ENCODE measurements at regions not wholly inside any gene's neighbourhood (a gene's known extent, or its start where the extent isn't known, plus 50 kb on each side); places are given as distances from the start of the nearest gene placed in this dataset.

GRCh38 chr11:127247261-127247851, 246.8 kb upstream of the KIRREL3 start:
- H3K4me3 ChIP-seq (ENCODE audit: low read depth, low read length), result no peak overlapping the region
- TF ChIP-seq, protein P1, sequence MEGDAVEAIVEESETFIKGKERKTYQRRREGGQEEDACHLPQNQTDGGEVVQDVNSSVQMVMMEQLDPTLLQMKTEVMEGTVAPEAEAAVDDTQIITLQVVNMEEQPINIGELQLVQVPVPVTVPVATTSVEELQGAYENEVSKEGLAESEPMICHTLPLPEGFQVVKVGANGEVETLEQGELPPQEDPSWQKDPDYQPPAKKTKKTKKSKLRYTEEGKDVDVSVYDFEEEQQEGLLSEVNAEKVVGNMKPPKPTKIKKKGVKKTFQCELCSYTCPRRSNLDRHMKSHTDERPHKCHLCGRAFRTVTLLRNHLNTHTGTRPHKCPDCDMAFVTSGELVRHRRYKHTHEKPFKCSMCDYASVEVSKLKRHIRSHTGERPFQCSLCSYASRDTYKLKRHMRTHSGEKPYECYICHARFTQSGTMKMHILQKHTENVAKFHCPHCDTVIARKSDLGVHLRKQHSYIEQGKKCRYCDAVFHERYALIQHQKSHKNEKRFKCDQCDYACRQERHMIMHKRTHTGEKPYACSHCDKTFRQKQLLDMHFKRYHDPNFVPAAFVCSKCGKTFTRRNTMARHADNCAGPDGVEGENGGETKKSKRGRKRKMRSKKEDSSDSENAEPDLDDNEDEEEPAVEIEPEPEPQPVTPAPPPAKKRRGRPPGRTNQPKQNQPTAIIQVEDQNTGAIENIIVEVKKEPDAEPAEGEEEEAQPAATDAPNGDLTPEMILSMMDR (IDR thresholded peaks at IDR 0.05; ENCODE audit: low read depth, low read length), result no peak

DNA sequence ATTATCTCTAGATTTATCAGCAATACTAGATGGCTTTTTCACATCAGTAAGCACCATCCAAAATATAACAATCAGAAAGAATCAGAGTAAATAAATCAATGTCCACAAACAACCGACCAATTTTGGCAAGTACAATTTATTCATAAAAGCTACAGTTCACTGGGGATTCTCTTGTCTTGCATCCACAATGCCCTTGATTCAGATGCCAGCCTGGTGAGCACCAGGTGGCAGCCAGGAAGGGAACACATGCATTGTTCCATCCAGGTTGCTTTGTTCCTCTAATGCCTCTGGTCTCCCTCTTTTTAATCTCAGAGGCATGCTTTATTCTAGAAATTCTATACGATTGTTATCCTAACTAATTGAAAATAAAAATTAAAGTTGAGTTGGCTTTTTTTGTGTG, 242.1 kb upstream of the KIRREL3 start:
- TF ChIP-seq, protein P1 (IDR thresholded peaks at IDR 0.05; ENCODE audit: low read depth, low read length), result no peak
- H3K4me3 ChIP-seq (ENCODE audit: low read depth, low read length), result no peak overlapping the region

DNA sequence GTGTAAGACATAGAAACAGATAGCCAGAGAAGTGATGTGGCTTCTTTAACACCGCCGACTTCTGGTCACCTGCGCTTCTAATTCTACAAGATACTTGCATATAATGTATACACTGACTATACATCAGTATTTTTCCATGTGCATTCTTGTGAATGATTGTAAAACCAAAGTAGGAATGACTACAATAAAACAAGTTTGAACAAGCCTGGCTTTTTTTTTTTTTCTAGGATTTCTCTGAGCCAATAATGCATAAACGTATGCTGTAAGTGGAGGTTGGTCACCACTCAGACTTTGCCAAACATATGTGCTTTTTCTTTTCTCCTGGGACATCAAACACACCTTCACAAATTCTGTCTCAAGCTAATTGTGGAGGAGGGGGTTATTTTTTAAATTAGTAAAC, 237.8 kb upstream of the KIRREL3 start:
- no peak overlapping the region for H3K4me3 ChIP-seq (ENCODE audit: low read depth, low read length)
- TF ChIP-seq, protein P1 (IDR thresholded peaks at IDR 0.05; ENCODE audit: low read depth, low read length), result no peak

DNA sequence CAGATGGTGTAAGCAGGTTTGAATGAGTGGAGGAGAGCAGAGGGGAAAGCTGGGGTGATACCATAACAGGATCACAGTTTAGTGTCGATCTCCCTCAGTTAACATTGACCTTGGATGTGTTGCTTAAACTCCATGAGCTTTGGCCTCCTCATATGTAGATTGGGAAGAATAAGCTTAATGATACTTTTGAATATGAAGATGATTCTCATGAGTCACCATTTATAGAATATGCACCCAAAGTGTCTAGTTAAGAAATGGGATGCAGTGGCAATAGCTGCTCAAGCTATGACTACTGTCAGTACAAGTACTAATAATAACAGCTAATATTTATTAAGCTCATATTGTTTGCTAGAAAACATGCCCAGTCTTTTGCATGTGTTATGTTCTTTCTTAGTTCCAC, 236.2 kb upstream of the KIRREL3 start:
- H3K4me3 ChIP-seq (ENCODE audit: low read depth, low read length), result no peak overlapping the region
- TF ChIP-seq, protein P1 (IDR thresholded peaks at IDR 0.05; ENCODE audit: low read depth, low read length), result no peak

- TF ChIP-seq, protein P1 (IDR thresholded peaks at IDR 0.05; ENCODE audit: low read depth, low read length), result no peak
- H3K4me3 ChIP-seq (ENCODE audit: low read depth, low read length), result no peak overlapping the region
Observed at GRCh38 chr11:127233998-127234397, 233.4 kb upstream of the KIRREL3 start.

DNA sequence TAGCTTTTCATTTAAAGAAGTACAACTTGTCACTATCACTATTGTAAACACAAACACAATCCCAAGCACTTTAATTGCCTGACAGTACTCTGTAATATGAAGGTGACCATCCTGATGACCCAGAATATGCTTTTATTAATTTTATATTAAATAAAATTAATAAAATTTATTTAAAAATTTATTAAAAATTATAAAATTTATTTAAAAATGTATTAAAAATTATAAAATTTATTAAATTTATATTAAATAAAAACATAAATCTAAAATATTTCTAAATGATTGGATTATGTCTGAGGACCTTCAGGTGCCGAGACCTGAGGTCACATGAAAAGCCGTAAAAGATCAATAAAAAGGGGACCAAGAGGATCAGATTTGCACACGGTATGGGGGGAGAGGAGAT, 229.8 kb upstream of the KIRREL3 start:
- TF ChIP-seq, protein P1 (IDR thresholded peaks at IDR 0.05; ENCODE audit: low read depth, low read length), result no peak
- no peak overlapping the region for H3K4me3 ChIP-seq (ENCODE audit: low read depth, low read length)

DNA sequence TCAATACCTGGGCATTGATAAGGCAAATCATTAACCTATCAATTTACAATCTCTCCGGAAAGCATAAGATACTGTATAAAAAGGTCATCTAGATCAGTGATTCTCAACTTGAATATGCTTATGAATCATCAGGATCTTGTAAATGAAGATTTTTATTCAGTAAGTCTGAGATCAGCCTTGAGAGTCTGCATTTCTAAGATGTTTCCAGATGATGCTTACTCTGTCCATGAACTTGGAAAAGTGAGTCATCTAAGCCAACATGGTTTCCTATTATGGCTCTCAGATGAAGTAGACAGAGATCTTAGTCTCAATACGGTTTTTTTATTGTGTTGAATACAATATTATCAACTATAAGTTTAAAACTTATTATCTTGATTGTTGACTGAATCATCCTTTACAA, 226.4 kb upstream of the KIRREL3 start:
- no peak overlapping the region for H3K4me3 ChIP-seq (ENCODE audit: low read depth, low read length)
- TF ChIP-seq, protein P1 (IDR thresholded peaks at IDR 0.05; ENCODE audit: low read depth, low read length), result no peak

Data from WI38 (cell line).